ENCODE measurements at regions not wholly inside any gene's neighbourhood (a gene's known extent, or its start where the extent isn't known, plus 50 kb on each side); places are given as distances from the start of the nearest gene placed in this dataset.

- TF ChIP-seq CTCFL (IDR thresholded peaks at IDR 0.05; ENCODE audit: borderline replicate concordance, insufficient read depth, low read depth, low read length, poor library complexity, severe bottlenecking) (no peak), CHCHD3 (CRISPR knock-in tag; IDR thresholded peaks at IDR 0.05) (no peak), ARID1B (IDR thresholded peaks at IDR 0.05) (no peak), KLF13 (tag; IDR thresholded peaks at IDR 0.05; ENCODE audit: borderline replicate concordance, low read depth) (no peak), ELF1 (tag; IDR thresholded peaks at IDR 0.05) (no peak), PCBP1 (IDR thresholded peaks at IDR 0.05; ENCODE audit: low read depth, low read length, poor library complexity, severe bottlenecking) (no peak), TOE1 (IDR thresholded peaks at IDR 0.05; ENCODE audit: borderline replicate concordance) (no peak), TOE1 (CRISPR knock-in tag; IDR thresholded peaks at IDR 0.05; ENCODE audit: borderline replicate concordance, low read depth) (no peak), BRD9 (IDR thresholded peaks at IDR 0.05; ENCODE audit: low read depth, partially characterized antibody) (no peak)
Measured at GRCh38 chr2:84290537-84290936, 168.5 kb downstream of the SUCLG1 start (continued).

GRCh38 chr2:84288293-84288692 lies 170.8 kb downstream of the SUCLG1 start:
- Histone ChIP-seq H3K79me2 (ENCODE audit: control insufficient read depth, insufficient read depth, low read length) (no peaks in the 10 kb centered on the region), H3K4me3 (no peak overlapping the region), H3K9me3 (replicated peaks; ENCODE audit: control insufficient read depth, insufficient read depth, low read depth, low read length) (no peaks in the 10 kb centered on the region), H3K9me1 (ENCODE audit: control insufficient read depth, insufficient read depth, low read length) (no peaks in the 10 kb centered on the region), H3K4me2 (ENCODE audit: insufficient read depth, low read length) (no peak overlapping the region), H4K20me1 (replicated peaks; ENCODE audit: control insufficient read depth, insufficient read depth, low read length) (no peaks in the 10 kb centered on the region), H3K27ac (ENCODE audit: extremely low read depth, low read depth, low read length) (no peak overlapping the region), H3K36me3 (ENCODE audit: control insufficient read depth, insufficient read depth, low read length) (no peaks in the 10 kb centered on the region), H3K27me3 (ENCODE audit: control insufficient read depth in 2 of 2, insufficient read depth in 2 of 2, low read length in 2 of 2) (no peaks in the 10 kb centered on the region), H3K4me1 (replicated peaks in 1 of 2; ENCODE audit: control insufficient read depth in 2 of 2, insufficient read depth in 2 of 2, low read length in 2 of 2) (peaks cover 0 to 5% of the 10 kb centered on the region in 2 experiments; a peak in 3 of 5 replicates), H2AFZ (ENCODE audit: low read depth, low read length) (no peak overlapping the region), H3K9ac (ENCODE audit: insufficient read depth in 1 of 2, low read depth in 2 of 2, low read length in 2 of 2) (no peak overlapping the region)
- 0% methylated on average over 3 of the region's 3 CpGs for WGBS (ENCODE audit: insufficient coverage, low coverage, missing lambda C conversion rate)
- ChIA-PET POLR2A (no interaction called here), CTCF (ENCODE audit: low intra/inter-chr PET ratio) (no interaction called here)
- intact Hi-C loops (cut with micrococcal nuclease): no loop called here
- no peak for DNase-seq (ENCODE audit: extremely low read depth in 1 of 4, low spot score in 3 of 4)
- ATAC-seq: no peak
- no peak for FAIRE-seq
- in situ Hi-C loops (cut with MboI): no loop called here
- BruUV-seq (replicated peaks): no TSS peak
- TF ChIP-seq KDM4B (IDR thresholded peaks at IDR 0.05; ENCODE audit: borderline replicate concordance in 2 of 2, low read depth in 1 of 2) (no peak), E2F3 (CRISPR knock-in tag; IDR thresholded peaks at IDR 0.05) (no peak), GABPA (tag; conservative IDR thresholded peaks at IDR 0.05; ENCODE audit: low read depth) (no peak), ZFPM2 (CRISPR knock-in tag; IDR thresholded peaks at IDR 0.05) (no peak), DMBX1 (CRISPR knock-in tag; IDR thresholded peaks at IDR 0.05; ENCODE audit: borderline replicate concordance) (no peak), ARID3B (CRISPR knock-in tag; IDR thresholded peaks at IDR 0.05; ENCODE audit: borderline replicate concordance) (no peak), FOS (IDR thresholded peaks at IDR 0.05; ENCODE audit: extremely low read depth, insufficient read length) (no peak), E2F4 (CRISPR knock-in tag; IDR thresholded peaks at IDR 0.05; ENCODE audit: low read depth) (no peak), ZNF165 (CRISPR knock-in tag; IDR thresholded peaks at IDR 0.05; ENCODE audit: borderline replicate concordance) (no peak), NCOA6 (IDR thresholded peaks at IDR 0.05) (no peak)
